Gastrocnemius medialis (tissue), 4 donors: ENCODE measurements at regions not wholly inside any gene's neighbourhood (a gene's known extent, or its start where the extent isn't known, plus 50 kb on each side); places are given as distances from the start of the nearest gene placed in this dataset.

Experiments
- ATAC-seq, 2 donors: fragments of 150-250 bp; one replicate each; pipeline ENCODE4 v1.9.1; 2016
- DNase-seq, 2 donors: peaks; one replicate each; pipeline ENCODE4 v3.0.0-alpha.2; 2019
- H3K27ac ChIP-seq, 4 donors: fragments of 200-600 bp; sonication (generic); 1 replicate in 1 of 4; 2 replicates in 3 of 4; pipeline ENCODE4 v1.5.1; 2016 to 2018; ENCODE audit warnings: mild to moderate bottlenecking in 2 of 4, moderate library complexity in 1 of 4
- H3K27me3 ChIP-seq, 3 donors: fragments of 200-600 bp; sonication (generic) in 2 of 3; 1 replicate in 1 of 3; 2 replicates in 2 of 3; pipeline versions ENCODE4 v1.5.1 to v1.6.0; 2016 to 2019; ENCODE audit warnings: mild to moderate bottlenecking in 1 of 3, moderate library complexity in 1 of 3
- H3K36me3 ChIP-seq, 2 donors: fragments of 200-600 bp; sonication (generic) in 1 of 2; one replicate each; pipeline ENCODE4 v1.5.1; 2017 to 2018
- H3K4me1 ChIP-seq, 2 donors: fragments of 200-600 bp; sonication (generic) in 1 of 2; one replicate each; pipeline ENCODE4 v1.5.1; 2016 to 2017; ENCODE audit warnings: mild to moderate bottlenecking in 2 of 2
- H3K4me3 ChIP-seq, 4 donors: fragments of 200-600 bp; sonication (generic) in 3 of 4; 1 replicate in 1 of 4; 2 replicates in 3 of 4; pipeline ENCODE4 v1.5.1; 2016 to 2019; ENCODE audit warnings: mild to moderate bottlenecking in 2 of 4
- H3K9me3 ChIP-seq, 3 donors: fragments of 200-600 bp; sonication (generic) in 2 of 3; 1 replicate in 1 of 3; 2 replicates in 2 of 3; pipeline ENCODE4 v1.5.1; 2016 to 2019
- CTCF ChIP-seq, 5 experiments: fragments of 450-650 bp in 3 of 5; fragments of 200-600 bp in 2 of 5; sonication (generic) in 2 of 5; IDR thresholded peaks in 4 of 5; conservative IDR thresholded peaks in 1 of 5; 1 replicate in 4 of 5; 2 replicates in 1 of 5; pipeline ENCODE4 v1.5.1; 2016 to 2019; ENCODE audit warnings: antibody characterized with exemption in 5 of 5, mild to moderate bottlenecking in 3 of 5, moderate library complexity in 3 of 5
- POLR2A ChIP-seq, 2 donors: fragments of 450-650 bp; IDR thresholded peaks; one replicate each; pipeline ENCODE4 v1.6.1; 2017; ENCODE audit warnings: antibody characterized with exemption in 2 of 2, mild to moderate bottlenecking in 2 of 2, moderate library complexity in 2 of 2
- in situ Hi-C, 4 donors: fragments of 200-750 bp; cut with MboI; loops; one replicate each; pipeline versions ENCODE4 v1.15.0 to v1.8.0; 2017; ENCODE audit warnings: low sequenced_read_pairs in 4 of 4
- intact Hi-C: fragments of 100-400 bp; cut with DNase I; formaldehyde crosslinking; loops from one replicate; pipeline ENCODE4 v1.15.1; 2023; ENCODE audit warnings: low total_unique reads

- no peaks in the 10 kb centered on the region for H3K27me3 ChIP-seq
- intact Hi-C loops: no loop called here
- ATAC-seq (peak; percentile 59 to 76), DNase-seq (no peak)
- H3K36me3 ChIP-seq: no peaks in the 10 kb centered on the region
- peaks cover 5 to 9% of the 10 kb centered on the region in 2 donors for H3K4me1 ChIP-seq
- H3K27ac ChIP-seq: peak overlapping the region; percentile 14 to 48 (median 42)
- no peak for TF ChIP-seq CTCF (IDR thresholded peaks at IDR 0.05 in 4 of 5, conservative IDR thresholded peaks at IDR 0.05 in 1 of 5)
- TF ChIP-seq POLR2A (IDR thresholded peaks at IDR 0.05): no peak
- no peak overlapping the region for H3K4me3 ChIP-seq
- no peaks in the 10 kb centered on the region for H3K9me3 ChIP-seq
- in situ Hi-C loops: no loop called here
These were observed 171.1 kb downstream of the KCTD12 start for GRCh38 chr13:76715075-76715474.

DNA sequence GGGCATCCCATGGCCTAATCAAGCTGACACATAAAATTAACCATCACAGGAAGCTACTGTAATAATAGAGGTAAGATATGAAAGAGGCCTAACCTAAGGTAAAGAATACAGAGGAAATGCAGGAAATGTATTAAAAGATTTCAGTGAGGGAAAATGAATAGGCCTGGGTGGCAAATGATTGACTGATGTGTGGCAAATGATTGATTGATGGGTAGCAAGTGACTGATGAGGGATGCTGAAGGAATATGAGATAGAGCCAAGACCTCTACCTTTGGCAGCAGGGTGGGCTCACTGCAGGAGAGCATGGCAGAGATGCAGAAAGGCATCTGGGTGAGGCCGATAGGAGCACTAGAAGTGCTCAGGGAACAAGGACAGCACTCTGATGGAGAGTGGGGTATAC is 172.9 kb downstream of the KCTD12 start:
- Histone ChIP-seq H3K36me3 (no peaks in the 10 kb centered on the region), H3K9me3 (no peaks in the 10 kb centered on the region), H3K4me3 (no peak overlapping the region), H3K27me3 (no peaks in the 10 kb centered on the region), H3K4me1 (peaks cover 5 to 9% of the 10 kb centered on the region in 2 donors), H3K27ac (no peak overlapping the region)
- ATAC-seq (no peak), DNase-seq (no peak)
- TF ChIP-seq POLR2A (IDR thresholded peaks at IDR 0.05): no peak
- no peak for TF ChIP-seq CTCF (IDR thresholded peaks at IDR 0.05 in 4 of 5, conservative IDR thresholded peaks at IDR 0.05 in 1 of 5)
- intact Hi-C loops: no loop called here
- in situ Hi-C loops: no loop called here

DNA sequence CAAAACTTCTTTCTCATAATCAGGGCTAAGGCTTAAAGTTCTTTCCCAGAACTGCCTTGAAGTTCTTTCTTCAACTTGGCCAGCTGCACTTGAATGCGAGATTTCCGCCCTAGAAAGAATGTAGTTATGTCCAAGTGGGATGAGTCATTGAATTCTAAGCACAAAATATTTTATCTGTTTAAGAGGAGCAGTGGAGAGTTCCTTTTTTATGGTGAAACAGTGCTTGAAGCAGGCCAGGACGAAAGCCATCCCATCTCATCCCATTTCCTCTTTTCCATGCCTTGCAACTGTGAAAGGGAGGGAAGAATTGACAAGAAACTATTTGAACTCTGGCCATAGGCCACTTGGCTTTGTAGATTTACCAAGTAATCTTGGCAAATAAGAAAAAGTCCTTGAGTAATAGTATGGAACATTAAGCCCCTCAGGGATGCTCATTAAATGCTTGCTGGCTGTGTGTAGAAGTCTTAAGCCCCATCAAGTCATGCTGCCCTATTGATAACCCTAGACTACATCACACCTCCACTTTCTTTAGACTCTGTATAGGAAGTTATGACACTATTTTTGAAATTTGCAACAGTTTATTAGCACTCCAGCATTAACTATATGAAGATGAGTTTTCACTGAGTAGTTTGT is 174.5 kb downstream of the KCTD12 start:
- ATAC-seq: peak; percentile 72 to 88
- intact Hi-C loops: no loop called here
- no peaks in the 10 kb centered on the region for H3K27me3 ChIP-seq
- in situ Hi-C loops: no loop called here
- no peaks in the 10 kb centered on the region for H3K36me3 ChIP-seq
- peak overlapping the region in 1 of 4 donors; percentile 32 for H3K27ac ChIP-seq
- H3K4me1 ChIP-seq: peaks cover 5 to 9% of the 10 kb centered on the region in 2 donors
- H3K9me3 ChIP-seq: no peaks in the 10 kb centered on the region
- peak; percentile 15 to 51 for DNase-seq
- H3K4me3 ChIP-seq: no peak overlapping the region
- TF ChIP-seq CTCF (IDR thresholded peaks at IDR 0.05 in 4 of 5, conservative IDR thresholded peaks at IDR 0.05 in 1 of 5): no peak
- TF ChIP-seq POLR2A (IDR thresholded peaks at IDR 0.05): no peak

- H3K27ac ChIP-seq: no peak overlapping the region
- intact Hi-C loops: no loop called here
- H3K4me3 ChIP-seq: no peak overlapping the region
- no peak for TF ChIP-seq POLR2A (IDR thresholded peaks at IDR 0.05)
- H3K36me3 ChIP-seq: no peaks in the 10 kb centered on the region
- peaks cover 5 to 9% of the 10 kb centered on the region in 2 donors for H3K4me1 ChIP-seq
- no peaks in the 10 kb centered on the region for H3K9me3 ChIP-seq
- H3K27me3 ChIP-seq: no peaks in the 10 kb centered on the region
- in situ Hi-C loops: no loop called here
- ATAC-seq (no peak), DNase-seq (no peak)
These were observed 176.4 kb downstream of the KCTD12 start for GRCh38 chr13:76709851-76710250.

DNA sequence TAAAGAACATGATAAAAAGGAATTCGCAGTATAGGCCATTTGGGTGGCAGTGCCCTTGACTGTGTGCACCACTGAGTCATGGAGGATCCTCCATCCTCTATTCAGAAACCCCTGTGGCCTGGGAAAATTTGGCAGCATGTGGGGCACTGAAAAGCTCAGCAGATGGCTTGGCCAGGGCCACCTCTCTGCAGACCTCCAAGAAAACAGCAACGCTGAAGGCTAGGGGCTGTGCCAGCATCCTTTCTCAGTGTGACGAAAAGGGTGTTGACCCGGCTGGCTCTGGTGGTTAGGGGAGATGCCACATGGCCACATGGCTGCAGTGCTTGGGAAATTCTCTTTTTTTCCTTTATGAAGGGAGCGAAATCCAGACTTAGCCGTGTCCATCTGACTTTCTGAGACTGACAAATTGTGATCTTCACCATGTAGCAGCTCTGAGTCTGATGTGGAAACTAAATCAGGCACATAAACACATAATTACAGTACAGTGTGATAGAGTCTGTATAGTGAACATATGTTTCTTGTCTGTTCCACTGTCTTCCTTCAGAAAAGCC is 178.0 kb downstream of the KCTD12 start:
- peaks cover 5 to 9% of the 10 kb centered on the region in 2 donors for H3K4me1 ChIP-seq
- H3K27me3 ChIP-seq: no peaks in the 10 kb centered on the region
- H3K9me3 ChIP-seq: no peaks in the 10 kb centered on the region
- no peak overlapping the region for H3K4me3 ChIP-seq
- TF ChIP-seq CTCF (IDR thresholded peaks at IDR 0.05 in 4 of 5, conservative IDR thresholded peaks at IDR 0.05 in 1 of 5) (no peak), POLR2A (IDR thresholded peaks at IDR 0.05) (no peak)
- intact Hi-C loops (no loop called here), in situ Hi-C loops (no loop called here)
- no peak for DNase-seq
- ATAC-seq: peak in 1 of 2 donors; percentile 29
- no peak overlapping the region for H3K27ac ChIP-seq
- H3K36me3 ChIP-seq: no peaks in the 10 kb centered on the region
